BE2C (cell line): ENCODE measurements at regions not wholly inside any gene's neighbourhood (a gene's known extent, or its start where the extent isn't known, plus 50 kb on each side); places are given as distances from the start of the nearest gene placed in this dataset.

Experiments
- DNase-seq: peaks from one replicate; pipeline ENCODE4 v3.0.0-alpha.2; 2020
- H3K27me3 ChIP-seq: fragments of 250-450 bp; sonication (Bioruptor Pico); 2 replicates; pipeline ENCODE4 v1.5.1; 2020; ENCODE audit warnings: mild to moderate bottlenecking
- H3K36me3 ChIP-seq: fragments of 250-450 bp; sonication (Bioruptor Pico); 2 replicates; pipeline ENCODE4 v1.5.1; 2020; ENCODE audit warnings: mild to moderate bottlenecking
- H3K4me1 ChIP-seq: fragments of 250-450 bp; sonication (Bioruptor Pico); 2 replicates; pipeline ENCODE4 v1.5.1; 2020
- H3K4me3 ChIP-seq: 2 replicates; pipeline ENCODE4 v1.5.1; 2011; ENCODE audit warnings: low read depth, low read length
- H3K9me3 ChIP-seq: fragments of 250-450 bp; sonication (Bioruptor Pico); 2 replicates; pipeline ENCODE4 v1.5.1; 2020
- CTCF ChIP-seq: IDR thresholded peaks from 2 replicates; pipeline ENCODE4 v1.5.1; 2012; ENCODE audit warnings: mild to moderate bottlenecking, low read depth, low read length

- no peak for TF ChIP-seq CTCF
- no peak for DNase-seq
- no peaks in the 10 kb centered on the region for H3K4me1 ChIP-seq
- H3K27me3 ChIP-seq, result no peaks in the 10 kb centered on the region
- H3K4me3 ChIP-seq, result no peak overlapping the region
- no peaks in the 10 kb centered on the region for H3K9me3 ChIP-seq
- H3K36me3 ChIP-seq, result no peaks in the 10 kb centered on the region
These were observed 117.2 kb downstream of the GOSR1 start for GRCh38 chr17:30594223-30594952.

GRCh38 chr17:30590081-30590733 lies 113.0 kb downstream of the GOSR1 start:
- no peaks in the 10 kb centered on the region for H3K36me3 ChIP-seq
- no peaks in the 10 kb centered on the region for H3K27me3 ChIP-seq
- no peak for DNase-seq
- no peak for TF ChIP-seq CTCF
- H3K9me3 ChIP-seq, result no peaks in the 10 kb centered on the region
- H3K4me1 ChIP-seq, result no peaks in the 10 kb centered on the region
- H3K4me3 ChIP-seq, result no peak overlapping the region

GRCh38 chr17:30589431-30589830 lies 112.2 kb downstream of the GOSR1 start:
- no peaks in the 10 kb centered on the region for H3K36me3 ChIP-seq
- TF ChIP-seq CTCF, result no peak

GRCh38 chr17:30588798-30589247 lies 111.6 kb downstream of the GOSR1 start:
- Histone ChIP-seq H3K9me3 (no peaks in the 10 kb centered on the region), H3K4me1 (no peaks in the 10 kb centered on the region), H3K36me3 (no peaks in the 10 kb centered on the region), H3K27me3 (no peaks in the 10 kb centered on the region), H3K4me3 (no peak overlapping the region)
- DNase-seq, result no peak
- TF ChIP-seq CTCF, result no peak

More at GRCh38 chr17:30589431-30589830, 112.2 kb downstream of the GOSR1 start:
- DNase-seq, result no peak
- Histone ChIP-seq H3K27me3 (no peaks in the 10 kb centered on the region), H3K9me3 (no peaks in the 10 kb centered on the region), H3K4me1 (no peaks in the 10 kb centered on the region), H3K4me3 (no peak overlapping the region)

GRCh38 chr17:30586818-30587595 lies 109.8 kb downstream of the GOSR1 start:
- TF ChIP-seq CTCF, result no peak
- H3K4me3 ChIP-seq, result no peak overlapping the region
- no peak for DNase-seq
- no peaks in the 10 kb centered on the region for H3K9me3 ChIP-seq
- H3K27me3 ChIP-seq, result no peaks in the 10 kb centered on the region
- H3K36me3 ChIP-seq, result no peaks in the 10 kb centered on the region
- H3K4me1 ChIP-seq, result no peaks in the 10 kb centered on the region
